Sigmoid colon (tissue), 3 donors: ENCODE measurements at regions not wholly inside any gene's neighbourhood (a gene's known extent, or its start where the extent isn't known, plus 50 kb on each side); places are given as distances from the start of the nearest gene placed in this dataset.

ENCODE experiments used
- CTCF ChIP-seq, 4 experiments: fragments of 450-650 bp in 3 of 4; fragments of 200-600 bp in 1 of 4; IDR thresholded peaks; one replicate each; pipeline ENCODE4 v1.5.1; 2016 to 2019; ENCODE audit warnings: antibody characterized with exemption in 4 of 4, mild to moderate bottlenecking in 3 of 4, moderate library complexity in 2 of 4
- POLR2A ChIP-seq, 2 donors: fragments of 450-650 bp; IDR thresholded peaks; one replicate each; pipeline ENCODE4 v1.6.1; 2016; ENCODE audit warnings: antibody characterized with exemption in 2 of 2, mild to moderate bottlenecking in 2 of 2, moderate library complexity in 2 of 2

- TF ChIP-seq POLR2A (IDR thresholded peaks at IDR 0.05) (no peak), CTCF (IDR thresholded peaks at IDR 0.05) (no peak)
Measured at GRCh38 chrX:47772764-47773163, 63.9 kb upstream of the ZNF81 start.
